Endothelial cell of umbilical vein (primary cell): ENCODE measurements at regions not wholly inside any gene's neighbourhood (a gene's known extent, or its start where the extent isn't known, plus 50 kb on each side); places are given as distances from the start of the nearest gene placed in this dataset.
"Not testable (repeated sequence)": the region's sequence is repeated elsewhere in the genome, so short reads cannot be mapped to it uniquely, and the experiment has no call there.

Experiments used
- BruUV-seq: library from RNA; stranded (reverse); fragments of 400-500 nt; replicated peaks from 2 replicates; lab custom pipeline; 2021; lab: Mats Ljungman, UMichigan
- CTCF ChIA-PET: fragments of 300-600, 350-600 bp; sonication (Branson Sonifier 250); formaldehyde crosslinking; loops from one replicate; lab custom pipeline; 2021; ENCODE audit warnings: antibody characterized with exemption, inconsistent platforms; lab: Charles Lee
- POLR2A ChIA-PET: fragments of 300-600, 350-600 bp; sonication (Branson Sonifier 250); formaldehyde crosslinking; loops from one replicate; lab custom pipeline; 2021; ENCODE audit warnings: antibody characterized with exemption, inconsistent platforms; lab: Charles Lee
- DNase-seq: peaks from one replicate; pipeline ENCODE4 v3.0.0-alpha.2; 2011; ENCODE audit warnings: low read depth, low spot score
- FAIRE-seq: peaks from 2 replicates; lab custom pipeline; 2011; peaks lifted over from hg19 to GRCh38; lab: Jason Lieb, UNC
- H2AFZ ChIP-seq: 2 replicates; pipeline ENCODE4 v1.6.0; 2012; ENCODE audit warnings: low read depth, low read length, control low read depth, inconsistent platforms
- H3K27ac ChIP-seq: 2 replicates; pipeline ENCODE4 v1.5.1; 2011; ENCODE audit warnings: low read depth, mild to moderate bottlenecking, control low read depth, low read length, moderate library complexity; ENCODE audit not compliant: insufficient read depth
- H3K27me3 ChIP-seq, 2 experiments: 2 replicates each; pipeline versions ENCODE4 v1.6.0 to v1.6.1; 2011; ENCODE audit warnings: low read length in 2 of 2, mixed read lengths in 1 of 2; ENCODE audit not compliant: control insufficient read depth in 2 of 2, insufficient read depth in 2 of 2
- H3K36me3 ChIP-seq, 2 experiments: 2 replicates in 1 of 2; 3 replicates in 1 of 2; pipeline ENCODE4 v1.5.1; 2011; ENCODE audit warnings: low read length in 2 of 2, mild to moderate bottlenecking in 1 of 2, moderate library complexity in 1 of 2; ENCODE audit not compliant: control insufficient read depth in 2 of 2, insufficient read depth in 2 of 2; ENCODE audit errors: extremely low read depth in 1 of 2
- H3K4me1 ChIP-seq: 3 replicates; pipeline ENCODE4 v1.5.1; 2011; ENCODE audit warnings: mild to moderate bottlenecking, low read length; ENCODE audit not compliant: control insufficient read depth, insufficient read depth; ENCODE audit errors: extremely low read depth
- H3K4me2 ChIP-seq: 2 replicates; pipeline ENCODE4 v1.6.1; 2011; ENCODE audit warnings: low read length, control low read depth, mixed read lengths; ENCODE audit not compliant: insufficient read depth
- H3K4me3 ChIP-seq, 3 experiments: fragments of 200-600 bp in 1 of 3; sonication (generic), shearing (Covaris generic) in 1 of 3; replicated peaks in 1 of 3; 2 replicates each; pipeline ENCODE4 v1.5.1; 2011 to 2016; ENCODE audit warnings: control low read depth in 3 of 3, low read length in 3 of 3, mild to moderate bottlenecking in 2 of 3, inconsistent platforms in 1 of 3, low read depth in 1 of 3, moderate library complexity in 1 of 3; ENCODE audit not compliant: insufficient read depth in 1 of 3
- H3K79me2 ChIP-seq: 2 replicates; pipeline ENCODE4 v1.6.0; 2012; ENCODE audit warnings: low read length, inconsistent platforms; ENCODE audit not compliant: control insufficient read depth, insufficient read depth
- H3K9ac ChIP-seq: replicated peaks from 2 replicates; pipeline ENCODE3; 2011; ENCODE audit warnings: low read length, control low read depth; ENCODE audit not compliant: insufficient read depth; ENCODE audit errors: extremely low read depth
- H3K9me1 ChIP-seq: replicated peaks from 3 replicates; pipeline ENCODE4 v1.6.0; 2011; ENCODE audit warnings: mild to moderate bottlenecking, low read length; ENCODE audit not compliant: control insufficient read depth, insufficient read depth; ENCODE audit errors: extremely low read depth
- H3K9me3 ChIP-seq: replicated peaks from 2 replicates; pipeline ENCODE4 v1.5.1; 2012; ENCODE audit warnings: low read length, inconsistent platforms; ENCODE audit not compliant: control insufficient read depth, insufficient read depth
- H4K20me1 ChIP-seq: replicated peaks from 2 replicates; pipeline ENCODE3; 2011; ENCODE audit warnings: mild to moderate bottlenecking, low read length; ENCODE audit not compliant: control insufficient read depth, insufficient read depth; ENCODE audit errors: extremely low read depth
- EZH2 ChIP-seq: IDR thresholded peaks from 2 replicates; pipeline ENCODE4 v1.6.1; 2012; ENCODE audit warnings: borderline replicate concordance, low read depth, mild to moderate bottlenecking, moderate library complexity, low read length, inconsistent platforms; ENCODE audit not compliant: severe bottlenecking
- FOS ChIP-seq: IDR thresholded peaks from 2 replicates; pipeline ENCODE4 v1.6.1; 2011; ENCODE audit warnings: mild to moderate bottlenecking, low read length, moderate library complexity, borderline replicate concordance; ENCODE audit not compliant: insufficient read depth
- GATA2 ChIP-seq: IDR thresholded peaks from 2 replicates; pipeline ENCODE4 v1.7.0; 2011; ENCODE audit warnings: low read depth, mild to moderate bottlenecking, moderate library complexity, mixed read lengths, low read length; ENCODE audit not compliant: insufficient read length, insufficient read depth
- JUN ChIP-seq: IDR thresholded peaks from 2 replicates; pipeline ENCODE4 v1.6.1; 2011; ENCODE audit warnings: borderline replicate concordance, low read depth; ENCODE audit not compliant: insufficient read length, insufficient read depth
- MYC ChIP-seq: IDR thresholded peaks from one replicate; pipeline ENCODE4 v1.6.1; 2011; ENCODE audit warnings: mild to moderate bottlenecking, low read depth, low read length
- POLR2A ChIP-seq: IDR thresholded peaks from 2 replicates; pipeline ENCODE4 v1.6.1; 2012; ENCODE audit warnings: low read depth, mild to moderate bottlenecking, control low read depth, low read length
- POLR2AphosphoS5 ChIP-seq: IDR thresholded peaks from 2 replicates; pipeline ENCODE4 v1.6.1; 2012; ENCODE audit warnings: low read depth, mild to moderate bottlenecking, control low read depth, low read length, moderate library complexity; ENCODE audit not compliant: insufficient read depth
- dilution Hi-C: fragments of 300-500 bp; cut with MboI; formaldehyde crosslinking; loops from one replicate; pipeline ENCODE4 v1.15.0; 2019; ENCODE audit warnings: low sequenced_read_pairs; ENCODE audit not compliant: extremely low pct_ligation_motif_present
- intact Hi-C: fragments of 100-400 bp; cut with micrococcal nuclease; formaldehyde crosslinking; loops from one replicate; pipeline ENCODE4 v1.10.0; 2022
- TF ChIP-seq, protein P1 (sequence below): IDR thresholded peaks from 2 replicates; pipeline ENCODE4 v1.6.1; 2011; ENCODE audit not compliant: insufficient read depth, insufficient read length
- TF ChIP-seq, protein P2 (sequence below), 2 donors: IDR thresholded peaks; 1 replicate in 1 of 2; 2 replicates in 1 of 2; pipeline ENCODE4 v1.5.1; 2011; ENCODE audit warnings: low read length in 2 of 2, mild to moderate bottlenecking in 2 of 2, moderate library complexity in 2 of 2, control low read depth in 1 of 2, inconsistent platforms in 1 of 2, low read depth in 1 of 2; ENCODE audit not compliant: insufficient read depth in 1 of 2; ENCODE audit errors: extremely low read depth in 1 of 2

DNA sequence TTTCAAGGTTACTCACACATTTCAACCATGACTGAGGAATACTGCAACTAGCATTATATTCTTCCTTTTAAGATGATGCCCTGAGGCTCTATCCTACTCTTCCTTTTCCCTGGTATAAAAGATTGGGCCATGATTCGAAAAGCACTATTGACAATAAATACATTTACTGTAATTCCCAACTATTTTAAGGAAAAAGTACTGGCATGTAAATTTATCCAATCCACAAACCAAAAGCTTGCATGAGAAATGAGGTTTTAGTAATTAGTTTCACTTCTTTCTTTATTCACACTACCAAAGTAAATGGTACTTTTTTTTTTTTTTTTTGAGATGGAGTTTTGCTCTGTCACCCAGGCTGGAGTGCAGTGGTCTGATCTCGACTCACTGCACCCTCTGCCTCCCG lies 310.2 kb downstream of the LRRC3B start:
- Histone ChIP-seq H3K79me2 (no peaks in the 10 kb centered on the region), H3K4me1 (no peaks in the 10 kb centered on the region), H3K9ac (no peak overlapping the region), H3K4me3 (no peak overlapping the region), H3K36me3 (no peaks in the 10 kb centered on the region), H3K27ac (no peak overlapping the region), H3K9me3 (no peaks in the 10 kb centered on the region), H3K9me1 (no peaks in the 10 kb centered on the region), H3K27me3 (no peaks in the 10 kb centered on the region), H4K20me1 (no peaks in the 10 kb centered on the region), H3K4me2 (no peak overlapping the region), H2AFZ (no peak overlapping the region)
- no peak for TF ChIP-seq JUN
- TF ChIP-seq POLR2AphosphoS5, result no peak
- no peak for TF ChIP-seq EZH2
- no peak for TF ChIP-seq GATA2
- TF ChIP-seq, protein P1, sequence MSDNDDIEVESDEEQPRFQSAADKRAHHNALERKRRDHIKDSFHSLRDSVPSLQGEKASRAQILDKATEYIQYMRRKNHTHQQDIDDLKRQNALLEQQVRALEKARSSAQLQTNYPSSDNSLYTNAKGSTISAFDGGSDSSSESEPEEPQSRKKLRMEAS, result no peak
- TF ChIP-seq MYC, result no peak
- TF ChIP-seq FOS, result no peak
- TF ChIP-seq, protein P2, sequence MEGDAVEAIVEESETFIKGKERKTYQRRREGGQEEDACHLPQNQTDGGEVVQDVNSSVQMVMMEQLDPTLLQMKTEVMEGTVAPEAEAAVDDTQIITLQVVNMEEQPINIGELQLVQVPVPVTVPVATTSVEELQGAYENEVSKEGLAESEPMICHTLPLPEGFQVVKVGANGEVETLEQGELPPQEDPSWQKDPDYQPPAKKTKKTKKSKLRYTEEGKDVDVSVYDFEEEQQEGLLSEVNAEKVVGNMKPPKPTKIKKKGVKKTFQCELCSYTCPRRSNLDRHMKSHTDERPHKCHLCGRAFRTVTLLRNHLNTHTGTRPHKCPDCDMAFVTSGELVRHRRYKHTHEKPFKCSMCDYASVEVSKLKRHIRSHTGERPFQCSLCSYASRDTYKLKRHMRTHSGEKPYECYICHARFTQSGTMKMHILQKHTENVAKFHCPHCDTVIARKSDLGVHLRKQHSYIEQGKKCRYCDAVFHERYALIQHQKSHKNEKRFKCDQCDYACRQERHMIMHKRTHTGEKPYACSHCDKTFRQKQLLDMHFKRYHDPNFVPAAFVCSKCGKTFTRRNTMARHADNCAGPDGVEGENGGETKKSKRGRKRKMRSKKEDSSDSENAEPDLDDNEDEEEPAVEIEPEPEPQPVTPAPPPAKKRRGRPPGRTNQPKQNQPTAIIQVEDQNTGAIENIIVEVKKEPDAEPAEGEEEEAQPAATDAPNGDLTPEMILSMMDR (IDR thresholded peaks at IDR 0.05; ENCODE audit: extremely low read depth in 1 of 2, insufficient read depth in 1 of 2, low read depth in 1 of 2, low read length in 2 of 2), result no peak
- TF ChIP-seq POLR2A, result no peak
- DNase-seq (no peak), FAIRE-seq (no peak)
- dilution Hi-C loops (no loop called here), intact Hi-C loops (no loop called here)
- no TSS peak for BruUV-seq
- CTCF ChIA-PET, result no interaction called here
- POLR2A ChIA-PET, result no interaction called here

DNA sequence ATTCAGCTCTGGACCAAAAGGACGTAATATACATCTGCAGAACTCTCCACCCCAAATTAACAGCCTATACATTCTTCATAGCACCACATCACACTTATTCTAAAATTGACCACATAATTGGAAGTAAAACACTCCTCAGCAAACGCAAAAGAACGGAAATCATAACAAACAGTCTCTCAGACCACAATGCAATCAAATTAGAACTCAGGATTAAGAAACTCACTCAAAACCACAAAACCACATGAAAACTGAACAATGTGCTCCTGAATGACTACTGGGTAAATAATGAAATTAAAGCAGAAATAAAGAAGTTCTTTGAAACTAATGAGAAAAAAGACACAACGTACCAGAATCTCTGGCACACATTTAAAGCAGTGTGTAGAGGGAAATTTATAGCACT lies 322.9 kb downstream of the LRRC3B start:
- H3K4me3 ChIP-seq, H4K20me1 ChIP-seq, BruUV-seq, H3K9me3 ChIP-seq, H3K79me2 ChIP-seq, POLR2A ChIA-PET, H3K36me3 ChIP-seq, H3K27me3 ChIP-seq, H3K4me1 ChIP-seq, H2AFZ ChIP-seq, intact Hi-C loops, H3K9ac ChIP-seq, CTCF ChIA-PET, H3K27ac ChIP-seq, H3K9me1 ChIP-seq, H3K4me2 ChIP-seq, FAIRE-seq, dilution Hi-C loops, DNase-seq: not testable (repeated sequence)
